H9 (cell line): ENCODE measurements at regions not wholly inside any gene's neighbourhood (a gene's known extent, or its start where the extent isn't known, plus 50 kb on each side); places are given as distances from the start of the nearest gene placed in this dataset.

Source experiments
- DNase-seq: peaks from one replicate; pipeline ENCODE4 v3.0.0-alpha.2; 2017
- H2AFZ ChIP-seq: one replicate; pipeline ENCODE4 v1.6.1; 2013; ENCODE audit warnings: mild to moderate bottlenecking, low read length, control low read depth, moderate library complexity
- H2AK5ac ChIP-seq: 2 replicates; pipeline ENCODE4 v1.6.1; 2013; ENCODE audit warnings: low read length, control low read depth, mixed read lengths; ENCODE audit not compliant: insufficient read length
- H2BK120ac ChIP-seq: one replicate; pipeline ENCODE4 v1.6.1; 2013; ENCODE audit warnings: low read depth, mild to moderate bottlenecking, low read length, control low read depth, inconsistent platforms; ENCODE audit not compliant: poor library complexity, severe bottlenecking
- H2BK12ac ChIP-seq: 2 replicates; pipeline ENCODE4 v1.6.1; 2013; ENCODE audit warnings: low read length, control low read depth, mixed read lengths, low read depth; ENCODE audit not compliant: insufficient read length
- H2BK15ac ChIP-seq: 2 replicates; pipeline ENCODE4 v1.6.1; 2013; ENCODE audit warnings: low read depth, low read length, control low read depth
- H2BK20ac ChIP-seq: one replicate; pipeline ENCODE4 v1.6.1; 2013; ENCODE audit warnings: low read depth, mild to moderate bottlenecking, low read length, control low read depth, inconsistent platforms; ENCODE audit not compliant: poor library complexity, severe bottlenecking
- H2BK5ac ChIP-seq: 2 replicates; pipeline ENCODE4 v1.6.1; 2013; ENCODE audit warnings: low read length, control low read depth, mixed read lengths; ENCODE audit not compliant: insufficient read length
- H3K14ac ChIP-seq: 2 replicates; pipeline ENCODE4 v1.6.1; 2013; ENCODE audit warnings: low read length, control low read depth; ENCODE audit not compliant: insufficient read depth
- H3K18ac ChIP-seq: 2 replicates; pipeline ENCODE4 v1.6.1; 2013; ENCODE audit warnings: low read depth, mild to moderate bottlenecking, mixed read lengths, low read length, control low read depth; ENCODE audit not compliant: insufficient read length
- H3K23ac ChIP-seq: 2 replicates; pipeline ENCODE4 v1.6.1; 2013; ENCODE audit warnings: low read length, control low read depth, mixed read lengths, low read depth; ENCODE audit not compliant: insufficient read length
- H3K23me2 ChIP-seq: 2 replicates; pipeline ENCODE4 v1.6.1; 2013; ENCODE audit warnings: low read depth, mild to moderate bottlenecking, mixed read lengths, low read length, control low read depth; ENCODE audit not compliant: insufficient read length, poor library complexity, severe bottlenecking
- H3K27ac ChIP-seq: 2 replicates; pipeline ENCODE4 v1.5.1; 2013; ENCODE audit warnings: low read length, control low read depth, mixed read lengths, low read depth; ENCODE audit not compliant: insufficient read length
- H3K27me3 ChIP-seq: 2 replicates; pipeline ENCODE4 v1.6.1; 2013; ENCODE audit warnings: low read length, control low read depth, inconsistent platforms; ENCODE audit not compliant: insufficient read depth
- H3K4ac ChIP-seq: 2 replicates; pipeline ENCODE4 v1.6.1; 2013; ENCODE audit warnings: low read depth, mild to moderate bottlenecking, control low read depth, inconsistent platforms, low read length, moderate library complexity
- H3K4me1 ChIP-seq: 2 replicates; pipeline ENCODE4 v1.6.1; 2013; ENCODE audit warnings: low read length, control low read depth, inconsistent platforms; ENCODE audit not compliant: insufficient read depth
- H3K4me2 ChIP-seq: 2 replicates; pipeline ENCODE4 v1.6.1; 2013; ENCODE audit warnings: low read length, control low read depth, mixed read lengths; ENCODE audit not compliant: insufficient read length, insufficient read depth
- H3K56ac ChIP-seq: 2 replicates; pipeline ENCODE4 v1.6.1; 2013; ENCODE audit warnings: low read depth, mild to moderate bottlenecking, mixed read lengths, low read length, control low read depth; ENCODE audit not compliant: insufficient read length
- H3K79me1 ChIP-seq: 2 replicates; pipeline ENCODE4 v1.6.1; 2013; ENCODE audit warnings: low read depth, mild to moderate bottlenecking, moderate library complexity, low read length, control low read depth, inconsistent platforms; ENCODE audit not compliant: insufficient read depth, poor library complexity, severe bottlenecking
- H3K79me2 ChIP-seq: 2 replicates; pipeline ENCODE4 v1.6.1; 2013; ENCODE audit warnings: low read length, control low read depth, inconsistent platforms; ENCODE audit not compliant: insufficient read depth
- H3K9ac ChIP-seq: 2 replicates; pipeline ENCODE4 v1.6.1; 2013; ENCODE audit warnings: low read length, control low read depth, mixed read lengths; ENCODE audit not compliant: insufficient read length; ENCODE audit errors: extremely low read depth
- H3K9me3 ChIP-seq: one replicate; pipeline ENCODE4 v1.6.1; 2013; ENCODE audit warnings: low read depth, low read length, inconsistent platforms; ENCODE audit not compliant: control insufficient read depth
- H3T11ph ChIP-seq: one replicate; pipeline ENCODE4 v1.6.1; 2013; ENCODE audit warnings: mild to moderate bottlenecking, low read length, control low read depth, inconsistent platforms
- H4K20me1 ChIP-seq: one replicate; pipeline ENCODE4 v1.6.1; 2013; ENCODE audit not compliant: control insufficient read depth, insufficient read length, insufficient read depth
- H4K5ac ChIP-seq: 2 replicates; pipeline ENCODE4 v1.6.1; 2013; ENCODE audit warnings: low read depth, mild to moderate bottlenecking, mixed read lengths, low read length, control low read depth; ENCODE audit not compliant: insufficient read length
- H4K8ac ChIP-seq: replicated peaks from 2 replicates; pipeline ENCODE4 v1.6.1; 2013; ENCODE audit warnings: low read length, control low read depth, mixed read lengths, low read depth; ENCODE audit not compliant: insufficient read length
- H4K91ac ChIP-seq: 2 replicates; pipeline ENCODE4 v1.6.1; 2013; ENCODE audit warnings: low read depth, mild to moderate bottlenecking, moderate library complexity, mixed read lengths, low read length, control low read depth; ENCODE audit not compliant: insufficient read length
- H3K27ac Mint-ChIP-seq, 3 experiments: 2 replicates in 2 of 3; 3 replicates in 1 of 3; pipeline ENCODE4 v1.8.0; 2020 to 2021; ENCODE audit warnings: mixed read lengths in 3 of 3, mild to moderate bottlenecking in 1 of 3, moderate library complexity in 1 of 3
- H3K27me3 Mint-ChIP-seq: 2 replicates; pipeline ENCODE4 v1.8.0; 2021; ENCODE audit warnings: low read depth, mild to moderate bottlenecking, moderate library complexity, mixed read lengths
- H3K36me3 Mint-ChIP-seq, 3 experiments: 2 replicates in 2 of 3; 3 replicates in 1 of 3; pipeline ENCODE4 v1.8.0; 2020 to 2021; ENCODE audit warnings: low read depth in 3 of 3, mixed read lengths in 3 of 3; ENCODE audit not compliant: insufficient read depth in 1 of 3
- H3K4me1 Mint-ChIP-seq, 2 experiments: 2 replicates each; pipeline ENCODE4 v1.8.0; 2020; ENCODE audit warnings: mixed read lengths in 2 of 2
- H3K4me3 Mint-ChIP-seq, 2 experiments: 2 replicates in 1 of 2; 3 replicates in 1 of 2; pipeline ENCODE4 v1.8.0; 2020 to 2021; ENCODE audit warnings: mild to moderate bottlenecking in 2 of 2, mixed read lengths in 2 of 2, moderate library complexity in 1 of 2
- H3K9me3 Mint-ChIP-seq, 2 experiments: 2 replicates in 1 of 2; 3 replicates in 1 of 2; pipeline ENCODE4 v1.8.0; 2020; ENCODE audit warnings: mild to moderate bottlenecking in 2 of 2, mixed read lengths in 2 of 2, moderate library complexity in 1 of 2
- CTCF ChIP-seq: fragments of 200-600 bp; sonication (generic); conservative IDR thresholded peaks from 3 replicates; pipeline ENCODE4 v1.8.0; 2021; ENCODE audit warnings: antibody characterized with exemption, mild to moderate bottlenecking
- WGBS: extraction: QIAGEN DNeasy Blood & Tissue Kit; methylation state at CpG from one replicate; pipeline ENCODE4 v1.1.7; 2013; ENCODE audit warnings: missing lambda C conversion rate, low lambda C conversion rate, mixed read lengths; ENCODE audit not compliant: insufficient read length; ENCODE audit errors: extremely low coverage; 5-methylcytosine and 5-hydroxymethylcytosine counted together

GRCh38 chr17:13885550-13885949 is 183.8 kb upstream of the COX10 start:
- Histone ChIP-seq H4K5ac (no peak overlapping the region), H3K4ac (no peak overlapping the region), H3K9ac (no peak overlapping the region), H2BK12ac (no peak overlapping the region), H4K91ac (no peak overlapping the region), H3K56ac (no peak overlapping the region), H4K20me1 (no peaks in the 10 kb centered on the region), H2AFZ (no peak overlapping the region), H3K23ac (no peak overlapping the region), H3K27ac (no peak overlapping the region), H2BK120ac (no peak overlapping the region), H4K8ac (no peak overlapping the region), H3K79me1 (no peaks in the 10 kb centered on the region), H3K4me1 (no peaks in the 10 kb centered on the region), H3T11ph (no peak overlapping the region), H2BK15ac (no peak overlapping the region), H3K9me3 (no peaks in the 10 kb centered on the region), H2BK5ac (no peak overlapping the region), H3K79me2 (no peaks in the 10 kb centered on the region), H2BK20ac (no peak overlapping the region), H3K14ac (no peak overlapping the region), H3K23me2 (no peaks in the 10 kb centered on the region), H3K4me2 (no peak overlapping the region), H3K18ac (no peak overlapping the region), H3K27me3 (no peaks in the 10 kb centered on the region), H2AK5ac (no peak overlapping the region)
- H3K4me1 Mint-ChIP-seq = no peaks in the 10 kb centered on the region
- H3K4me3 Mint-ChIP-seq = no peak overlapping the region
- peaks cover 0 to 15% (median 4%) of the 10 kb centered on the region in 3 experiments; a peak in 3 of 7 replicates for H3K36me3 Mint-ChIP-seq
- WGBS = no CpG with 5 or more reads among the region's 2 CpGs
- H3K27me3 Mint-ChIP-seq = no peaks in the 10 kb centered on the region
- H3K9me3 Mint-ChIP-seq = peaks cover 0 to 10% of the 10 kb centered on the region in 2 experiments; a peak in 4 of 5 replicates
- H3K27ac Mint-ChIP-seq = no peak overlapping the region
- no peak for TF ChIP-seq CTCF
- no peak for DNase-seq
